ENCODE measurements at regions not wholly inside any gene's neighbourhood (a gene's known extent, or its start where the extent isn't known, plus 50 kb on each side); places are given as distances from the start of the nearest gene placed in this dataset.

DNA sequence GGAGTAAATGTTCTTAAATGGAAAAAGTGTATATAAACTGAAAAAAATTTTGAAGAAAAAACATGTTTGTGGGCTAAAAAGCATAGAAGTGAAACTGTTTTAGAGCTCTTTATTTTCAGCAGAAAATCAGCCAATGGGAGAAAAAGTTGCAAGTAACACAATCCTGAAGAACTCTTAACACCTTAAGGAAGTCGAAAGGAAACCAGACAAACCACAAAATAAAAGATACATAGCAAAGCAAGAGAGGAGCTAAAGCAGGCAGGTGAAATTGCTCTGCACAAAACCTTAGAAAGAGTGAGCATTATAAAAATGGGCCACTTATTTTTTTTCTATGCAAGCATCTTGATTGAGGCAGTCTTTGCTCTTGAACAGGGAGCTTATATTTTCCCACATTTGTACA is 300.5 kb downstream of the RAP2B start:
- TF ChIP-seq, protein P1, sequence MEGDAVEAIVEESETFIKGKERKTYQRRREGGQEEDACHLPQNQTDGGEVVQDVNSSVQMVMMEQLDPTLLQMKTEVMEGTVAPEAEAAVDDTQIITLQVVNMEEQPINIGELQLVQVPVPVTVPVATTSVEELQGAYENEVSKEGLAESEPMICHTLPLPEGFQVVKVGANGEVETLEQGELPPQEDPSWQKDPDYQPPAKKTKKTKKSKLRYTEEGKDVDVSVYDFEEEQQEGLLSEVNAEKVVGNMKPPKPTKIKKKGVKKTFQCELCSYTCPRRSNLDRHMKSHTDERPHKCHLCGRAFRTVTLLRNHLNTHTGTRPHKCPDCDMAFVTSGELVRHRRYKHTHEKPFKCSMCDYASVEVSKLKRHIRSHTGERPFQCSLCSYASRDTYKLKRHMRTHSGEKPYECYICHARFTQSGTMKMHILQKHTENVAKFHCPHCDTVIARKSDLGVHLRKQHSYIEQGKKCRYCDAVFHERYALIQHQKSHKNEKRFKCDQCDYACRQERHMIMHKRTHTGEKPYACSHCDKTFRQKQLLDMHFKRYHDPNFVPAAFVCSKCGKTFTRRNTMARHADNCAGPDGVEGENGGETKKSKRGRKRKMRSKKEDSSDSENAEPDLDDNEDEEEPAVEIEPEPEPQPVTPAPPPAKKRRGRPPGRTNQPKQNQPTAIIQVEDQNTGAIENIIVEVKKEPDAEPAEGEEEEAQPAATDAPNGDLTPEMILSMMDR (conservative IDR thresholded peaks at IDR 0.05 in 1 of 2, IDR thresholded peaks at IDR 0.05 in 1 of 2; ENCODE audit: low read depth in 1 of 2, low read length in 2 of 2) = no peak
- no peak for TF ChIP-seq EZH2 (IDR thresholded peaks at IDR 0.05; ENCODE audit: low read length, missing control alignments)

Data from fibroblast of lung (primary cell).